H1 (cell line): ENCODE measurements at regions not wholly inside any gene's neighbourhood (a gene's known extent, or its start where the extent isn't known, plus 50 kb on each side); places are given as distances from the start of the nearest gene placed in this dataset.

Experiments used
- CTCF ChIA-PET: fragments of 300-600 bp; sonication (Branson Sonifier 250); formaldehyde crosslinking; loops from one replicate; lab custom pipeline; 2021; ENCODE audit not compliant: partially characterized antibody; lab: Charles Lee
- POLR2A ChIA-PET: fragments of 300-600 bp; sonication (Branson Sonifier 250); formaldehyde crosslinking; loops from one replicate; lab custom pipeline; 2021; ENCODE audit warnings: inconsistent platforms; ENCODE audit not compliant: partially characterized antibody; lab: Charles Lee
- DNase-seq, 2 experiments: peaks; one replicate each; pipeline versions ENCODE4 v3.0.0 to v3.0.0-alpha.2; 2010 to 2022; ENCODE audit warnings: low spot score in 2 of 2, low read depth in 1 of 2, mixed read lengths in 1 of 2
- FAIRE-seq: peaks from 2 replicates; lab custom pipeline; 2011; peaks lifted over from hg19 to GRCh38; lab: Jason Lieb, UNC
- H2AFZ ChIP-seq: 2 replicates; pipeline ENCODE4 v1.8.1; 2012; ENCODE audit warnings: low read length, inconsistent platforms
- H2AK5ac ChIP-seq: 2 replicates; pipeline ENCODE4 v1.6.1; 2013; ENCODE audit warnings: low read depth, low read length
- H2BK120ac ChIP-seq: replicated peaks from 2 replicates; pipeline ENCODE3; 2013; ENCODE audit warnings: low read depth, low read length, inconsistent platforms
- H2BK12ac ChIP-seq: 2 replicates; pipeline ENCODE4 v1.6.1; 2013; ENCODE audit warnings: low read depth, low read length
- H2BK15ac ChIP-seq: 2 replicates; pipeline ENCODE4 v1.6.1; 2013; ENCODE audit warnings: low read length
- H2BK20ac ChIP-seq: 2 replicates; pipeline ENCODE4 v1.6.1; 2013; ENCODE audit warnings: low read length
- H2BK5ac ChIP-seq: 2 replicates; pipeline ENCODE4 v1.6.1; 2013; ENCODE audit warnings: low read depth, low read length
- H3K14ac ChIP-seq: 2 replicates; pipeline ENCODE4 v1.6.1; 2013; ENCODE audit warnings: inconsistent platforms; ENCODE audit not compliant: insufficient read length
- H3K18ac ChIP-seq: 2 replicates; pipeline ENCODE4 v1.6.1; 2013; ENCODE audit warnings: low read length; ENCODE audit errors: extremely low read depth
- H3K23ac ChIP-seq: 2 replicates; pipeline ENCODE4 v1.6.1; 2013; ENCODE audit warnings: inconsistent platforms; ENCODE audit not compliant: insufficient read length
- H3K23me2 ChIP-seq: 2 replicates; pipeline ENCODE4 v1.6.1; 2013; ENCODE audit warnings: low read depth, low read length
- H3K27ac ChIP-seq: 2 replicates; pipeline ENCODE4 v1.6.1; 2011; ENCODE audit warnings: low read depth, low read length, inconsistent platforms
- H3K27me3 ChIP-seq, 4 experiments: replicated peaks in 1 of 4; 1 replicate in 1 of 4; 2 replicates in 3 of 4; pipeline versions ENCODE4 v1.6.1 to v1.8.1; 2011 to 2013; ENCODE audit warnings: low read length in 3 of 4, mild to moderate bottlenecking in 3 of 4, inconsistent platforms in 2 of 4, mixed read lengths in 2 of 4, moderate library complexity in 1 of 4; ENCODE audit not compliant: control insufficient read depth in 3 of 4, insufficient read depth in 3 of 4; ENCODE audit errors: extremely low read depth in 1 of 4
- H3K36me3 ChIP-seq, 4 experiments: 2 replicates each; pipeline versions ENCODE4 v1.6.1 to v1.8.1; 2011 to 2013; ENCODE audit warnings: mild to moderate bottlenecking in 4 of 4, low read length in 3 of 4, moderate library complexity in 2 of 4, control low read depth in 1 of 4, inconsistent platforms in 1 of 4; ENCODE audit not compliant: insufficient read depth in 4 of 4, control insufficient read depth in 2 of 4
- H3K4ac ChIP-seq: replicated peaks from 2 replicates; pipeline ENCODE3; 2013; ENCODE audit warnings: low read length, low read depth, mixed read lengths, inconsistent platforms; ENCODE audit not compliant: insufficient read length
- H3K4me1 ChIP-seq, 4 experiments: replicated peaks in 1 of 4; 1 replicate in 1 of 4; 2 replicates in 3 of 4; pipeline versions ENCODE4 v1.6.1 to v1.8.1; 2011 to 2013; ENCODE audit warnings: low read length in 3 of 4, inconsistent platforms in 2 of 4, mixed read lengths in 1 of 4; ENCODE audit not compliant: insufficient read depth in 4 of 4, control insufficient read depth in 3 of 4
- H3K4me2 ChIP-seq, 2 experiments: 2 replicates each; pipeline versions ENCODE4 v1.6.1 to v1.8.1; 2011 to 2013; ENCODE audit warnings: low read depth in 2 of 2, low read length in 2 of 2, control low read depth in 1 of 2, inconsistent platforms in 1 of 2, mild to moderate bottlenecking in 1 of 2; ENCODE audit not compliant: insufficient read depth in 1 of 2
- H3K4me3 ChIP-seq, 4 experiments: fragments of 200-600, 300-600 bp in 1 of 4; sonication (generic), shearing (Covaris generic), sonication (Bioruptor Twin) in 1 of 4; 2 replicates each; pipeline versions ENCODE4 v1.5.1 to v1.8.1; 2011 to 2016; ENCODE audit warnings: low read length in 4 of 4, low read depth in 3 of 4, control low read depth in 2 of 4, inconsistent platforms in 2 of 4, mild to moderate bottlenecking in 2 of 4, mixed read lengths in 1 of 4, moderate library complexity in 1 of 4; ENCODE audit not compliant: insufficient read depth in 2 of 4; ENCODE audit errors: extremely low read depth in 1 of 4
- H3K56ac ChIP-seq: replicated peaks from 2 replicates; pipeline ENCODE3; 2013; ENCODE audit warnings: low read depth, mild to moderate bottlenecking, mixed read lengths, low read length, inconsistent platforms; ENCODE audit not compliant: insufficient read length
- H3K79me1 ChIP-seq: 2 replicates; pipeline ENCODE4 v1.6.1; 2013; ENCODE audit warnings: low read depth, low read length, control low read depth
- H3K79me2 ChIP-seq, 2 experiments: 2 replicates each; pipeline versions ENCODE4 v1.6.1 to v1.8.1; 2012 to 2013; ENCODE audit warnings: low read length in 2 of 2, mild to moderate bottlenecking in 2 of 2, inconsistent platforms in 1 of 2; ENCODE audit not compliant: insufficient read depth in 2 of 2, control insufficient read depth in 1 of 2
- H3K9ac ChIP-seq, 4 experiments: replicated peaks in 1 of 4; 1 replicate in 1 of 4; 2 replicates in 3 of 4; pipeline versions ENCODE4 v1.6.1 to v1.8.1; 2011 to 2013; ENCODE audit warnings: low read depth in 3 of 4, low read length in 3 of 4, control low read depth in 2 of 4, mild to moderate bottlenecking in 2 of 4, moderate library complexity in 2 of 4, inconsistent platforms in 1 of 4; ENCODE audit errors: extremely low read depth in 1 of 4
- H3K9me3 ChIP-seq, 2 experiments: 2 replicates each; pipeline versions ENCODE4 v1.6.1 to v1.8.1; 2012 to 2013; ENCODE audit warnings: mild to moderate bottlenecking in 2 of 2, moderate library complexity in 2 of 2, control low read depth in 1 of 2, inconsistent platforms in 1 of 2, low read depth in 1 of 2, low read length in 1 of 2, mixed read lengths in 1 of 2; ENCODE audit not compliant: insufficient read depth in 2 of 2
- H4K20me1 ChIP-seq, 2 experiments: replicated peaks in 1 of 2; 2 replicates each; pipeline versions ENCODE3 to v1.8.1; 2011 to 2013; ENCODE audit warnings: inconsistent platforms in 2 of 2, low read length in 2 of 2, mild to moderate bottlenecking in 1 of 2; ENCODE audit not compliant: insufficient read depth in 2 of 2, control insufficient read depth in 1 of 2
- H4K5ac ChIP-seq: 2 replicates; pipeline ENCODE4 v1.6.1; 2013; ENCODE audit warnings: low read length, low read depth, mixed read lengths, inconsistent platforms; ENCODE audit not compliant: insufficient read length
- H4K8ac ChIP-seq: 2 replicates; pipeline ENCODE4 v1.8.0; 2013; ENCODE audit warnings: mild to moderate bottlenecking, moderate library complexity, low read length, inconsistent platforms; ENCODE audit not compliant: insufficient read depth; ENCODE audit errors: extremely low read depth
- H4K91ac ChIP-seq: replicated peaks from 2 replicates; pipeline ENCODE3; 2013; ENCODE audit warnings: low read length, mixed read lengths, inconsistent platforms; ENCODE audit not compliant: insufficient read length
- BACH1 ChIP-seq: IDR thresholded peaks from 2 replicates; pipeline ENCODE4 v1.6.1; 2012; ENCODE audit warnings: low read length, improper control_type of control experiment
- CBX8 ChIP-seq: fragments of 300-800, 300-1000 bp; sonication (generic); IDR thresholded peaks from 2 replicates; pipeline ENCODE4 v1.7.1; 2016; ENCODE audit warnings: low read depth, low read length, borderline replicate concordance
- CREB1 ChIP-seq: IDR thresholded peaks from 2 replicates; pipeline ENCODE4 v1.6.1; 2012; ENCODE audit warnings: inconsistent platforms
- CTBP2 ChIP-seq: IDR thresholded peaks from 2 replicates; pipeline ENCODE4 v1.7.0; 2011; ENCODE audit warnings: borderline replicate concordance, mild to moderate bottlenecking, moderate library complexity, mixed read lengths, low read length; ENCODE audit not compliant: insufficient read depth, insufficient read length
- EZH2 ChIP-seq: fragments of 200-600 bp; sonication (generic); IDR thresholded peaks from 2 replicates; pipeline ENCODE4 v1.7.1; 2012; ENCODE audit warnings: low read depth, mild to moderate bottlenecking, moderate library complexity, low read length, inconsistent platforms; ENCODE audit not compliant: severe bottlenecking
- GABPA ChIP-seq: IDR thresholded peaks from 2 replicates; pipeline ENCODE4 v1.6.1; 2011; ENCODE audit warnings: mild to moderate bottlenecking, low read length, moderate library complexity, borderline replicate concordance; ENCODE audit not compliant: insufficient read depth
- KDM1A ChIP-seq: fragments of 200-600, 300-600 bp; sonication (generic); IDR thresholded peaks from 2 replicates; pipeline ENCODE4 v1.7.1; 2016; ENCODE audit warnings: mild to moderate bottlenecking, low read length, borderline replicate concordance
- KDM4A ChIP-seq: IDR thresholded peaks from one replicate; pipeline ENCODE4 v1.7.1; 2012; ENCODE audit warnings: low read depth, mild to moderate bottlenecking, moderate library complexity, low read length, inconsistent platforms; ENCODE audit not compliant: severe bottlenecking
- POLR2A ChIP-seq, 2 experiments: IDR thresholded peaks; 1 replicate in 1 of 2; 2 replicates in 1 of 2; pipeline ENCODE4 v1.6.1; 2011; ENCODE audit warnings: low read depth in 2 of 2, low read length in 2 of 2, mild to moderate bottlenecking in 2 of 2; ENCODE audit errors: control extremely low read depth in 1 of 2
- RBBP5 ChIP-seq: IDR thresholded peaks from 2 replicates; pipeline ENCODE4 v1.7.1; 2012; ENCODE audit warnings: low read depth, mild to moderate bottlenecking, inconsistent platforms, low read length, moderate library complexity, borderline replicate concordance
- TAF7 ChIP-seq: optimal IDR thresholded peaks from 2 replicates; pipeline ENCODE3; 2011; ENCODE audit warnings: low read depth, mild to moderate bottlenecking, inconsistent platforms, low read length, moderate library complexity, borderline replicate concordance
- TCF12 ChIP-seq: IDR thresholded peaks from 2 replicates; pipeline ENCODE4 v1.6.1; 2011; ENCODE audit warnings: low read depth, mild to moderate bottlenecking, low read length
- WGBS, 2 experiments: shearing (Covaris generic) in 1 of 2; methylation state at CpG; one replicate each; pipeline versions ENCODE4 v1.1.6 to v1.1.7; 2013 to 2015; ENCODE audit warnings: low lambda C conversion rate in 2 of 2, mixed read lengths in 2 of 2, inconsistent platforms in 1 of 2, low coverage in 1 of 2, missing lambda C conversion rate in 1 of 2; ENCODE audit not compliant: insufficient replicate concordance in 2 of 2, insufficient coverage in 1 of 2, insufficient read length in 1 of 2; ENCODE audit errors: extremely low coverage in 1 of 2, missing lambda C conversion rate in 1 of 2; 5-methylcytosine and 5-hydroxymethylcytosine counted together

- WGBS, 2 experiments: 82% methylated on average over 4 of the region's 4 CpGs; no CpG with 5 or more reads in 1 of the 2 experiments
- no peak for FAIRE-seq
- no peak overlapping the region for H3K9ac ChIP-seq
- TF ChIP-seq EZH2 (no peak), CTBP2 (no peak), KDM4A (no peak), CREB1 (no peak), TAF7 (no peak), GABPA (no peak), TCF12 (no peak), POLR2A (IDR thresholded peaks at IDR 0.05; ENCODE audit: control extremely low read depth in 1 of 2, low read depth in 2 of 2, low read length in 2 of 2) (peak in 1 of 2 experiments; percentile 73; a peak in 2 of 3 replicates), KDM1A (no peak), BACH1 (no peak), CBX8 (no peak), RBBP5 (no peak)
Measured at GRCh38 chr6:27834879-27835549, 77.2 kb downstream of the OR2B2 start.

More at GRCh38 chr6:27834879-27835549, 77.2 kb downstream of the OR2B2 start:
- no peak for DNase-seq
- no peak overlapping the region for H2AK5ac ChIP-seq
- peaks cover 0 to 15% of the 10 kb centered on the region in 2 experiments; a peak in 2 of 4 replicates for H3K79me2 ChIP-seq
- no peaks in the 10 kb centered on the region for H3K79me1 ChIP-seq
- peaks cover 20% of the 10 kb centered on the region for H3K23me2 ChIP-seq
- peak overlapping the region; percentile 88 for H2BK12ac ChIP-seq
- H3K27ac ChIP-seq: no peak overlapping the region
- peak overlapping the region; percentile 28; the same call in 1 of the 2 replicates for H2BK5ac ChIP-seq
- peak overlapping the region; percentile 19 for H4K5ac ChIP-seq
- no peak overlapping the region for H3K56ac ChIP-seq
- H2AFZ ChIP-seq: no peak overlapping the region
- peak overlapping the region; percentile 95 for H2BK120ac ChIP-seq
- H3K4me2 ChIP-seq: no peak overlapping the region
- H3K14ac ChIP-seq: no peak overlapping the region
- peaks cover 0 to 5% (median 2%) of the 10 kb centered on the region in 4 experiments; a peak in 1 of 7 replicates for H3K4me1 ChIP-seq
- no peaks in the 10 kb centered on the region for H4K20me1 ChIP-seq
- H3K27me3 ChIP-seq: no peaks in the 10 kb centered on the region
- peak overlapping the region in 1 of 4 experiments; percentile 96; a peak in 1 of 8 replicates for H3K4me3 ChIP-seq
- no peak overlapping the region for H3K23ac ChIP-seq
- CTCF ChIA-PET: interaction anchor here (1.0 to 2.1 kb wide), 2 partner anchors 32 to 60 kb away, joined by 3 to 16 read pairs; no protein-coding TSS in a partner anchor
- H3K36me3 ChIP-seq: no peaks in the 10 kb centered on the region
- no peaks in the 10 kb centered on the region for H3K9me3 ChIP-seq
- peak overlapping the region; percentile 64; the same call in 1 of the 2 replicates for H3K18ac ChIP-seq
- H2BK15ac ChIP-seq: 0 out of 2 replicates have a peak overlapping the region, but pooled peaks have one; percentile 33
- POLR2A ChIA-PET: interaction anchor here (0.7 to 15.8 kb wide), 17 partner anchors 12 to 1803 kb away, joined by 3 to 2035 read pairs (median 35); a partner anchor contains a TSS
- peak overlapping the region; percentile 66 for H4K91ac ChIP-seq
- no peak overlapping the region for H4K8ac ChIP-seq
- no peak overlapping the region for H3K4ac ChIP-seq
- H2BK20ac ChIP-seq: peak overlapping the region; percentile 88
